Liver (tissue), 7 donors: ENCODE measurements at regions not wholly inside any gene's neighbourhood (a gene's known extent, or its start where the extent isn't known, plus 50 kb on each side); places are given as distances from the start of the nearest gene placed in this dataset.

Experiments used
- DNase-seq: peaks from one replicate; pipeline ENCODE4 v3.0.0-alpha.2; 2017; ENCODE audit warnings: low spot score
- H3K27ac ChIP-seq, 2 donors: one replicate each; pipeline ENCODE4 v1.7.0; 2013; ENCODE audit warnings: inconsistent platforms in 2 of 2, low read length in 2 of 2, control low read depth in 1 of 2, low read depth in 1 of 2, mild to moderate bottlenecking in 1 of 2
- H3K27me3 ChIP-seq, 4 donors: one replicate each; pipeline versions ENCODE4 v1.6.1 to v1.7.0; 2013; ENCODE audit warnings: low read length in 3 of 4, inconsistent platforms in 1 of 4, mild to moderate bottlenecking in 1 of 4, moderate library complexity in 1 of 4; ENCODE audit not compliant: control insufficient read depth in 4 of 4, insufficient read depth in 4 of 4
- H3K36me3 ChIP-seq, 4 donors: one replicate each; pipeline versions ENCODE4 v1.6.1 to v1.7.0; 2013; ENCODE audit warnings: low read length in 3 of 4, mild to moderate bottlenecking in 3 of 4, low read depth in 1 of 4, moderate library complexity in 1 of 4; ENCODE audit not compliant: control insufficient read depth in 4 of 4, insufficient read depth in 3 of 4
- H3K4me1 ChIP-seq, 4 donors: one replicate each; pipeline versions ENCODE4 v1.6.1 to v1.7.0; 2013; ENCODE audit warnings: low read length in 3 of 4, mild to moderate bottlenecking in 3 of 4, moderate library complexity in 1 of 4; ENCODE audit not compliant: control insufficient read depth in 4 of 4, insufficient read depth in 4 of 4
- H3K4me3 ChIP-seq, 3 donors: one replicate each; pipeline versions ENCODE4 v1.6.1 to v1.7.0; 2013; ENCODE audit warnings: low read length in 3 of 3, control low read depth in 1 of 3, low read depth in 1 of 3, mild to moderate bottlenecking in 1 of 3
- H3K9ac ChIP-seq, 2 donors: one replicate each; pipeline ENCODE4 v1.7.0; 2013; ENCODE audit warnings: low read length in 2 of 2, mild to moderate bottlenecking in 2 of 2, moderate library complexity in 2 of 2, control low read depth in 1 of 2, low read depth in 1 of 2
- H3K9me3 ChIP-seq, 4 donors: one replicate each; pipeline versions ENCODE4 v1.6.1 to v1.7.0; 2013; ENCODE audit warnings: low read length in 3 of 4; ENCODE audit not compliant: control insufficient read depth in 4 of 4
- ATF3 ChIP-seq: IDR thresholded peaks from 2 replicates; pipeline ENCODE4 v1.6.1; 2016; ENCODE audit warnings: antibody characterized with exemption
- EGR1 ChIP-seq, 2 donors: IDR thresholded peaks; 2 replicates each; pipeline ENCODE4 v1.6.1; 2016 to 2018; ENCODE audit warnings: antibody characterized with exemption in 2 of 2, low read depth in 2 of 2
- FOXA1 ChIP-seq: IDR thresholded peaks from 2 replicates; pipeline ENCODE4 v1.6.1; 2016; ENCODE audit warnings: antibody characterized with exemption
- FOXA2 ChIP-seq: IDR thresholded peaks from 2 replicates; pipeline ENCODE4 v1.6.1; 2016; ENCODE audit warnings: antibody characterized with exemption
- GABPA ChIP-seq, 2 donors: IDR thresholded peaks in 1 of 2; conservative IDR thresholded peaks in 1 of 2; 2 replicates each; pipeline ENCODE4 v1.6.1; 2016; ENCODE audit warnings: antibody characterized with exemption in 2 of 2, mild to moderate bottlenecking in 1 of 2, moderate library complexity in 1 of 2
- HNF4A ChIP-seq, 2 donors: conservative IDR thresholded peaks; 2 replicates each; pipeline ENCODE4 v1.6.1; 2016; ENCODE audit warnings: antibody characterized with exemption in 2 of 2, mild to moderate bottlenecking in 2 of 2
- HNF4G ChIP-seq: IDR thresholded peaks from 2 replicates; pipeline ENCODE4 v1.6.1; 2016; ENCODE audit warnings: antibody characterized with exemption
- JUND ChIP-seq, 2 donors: IDR thresholded peaks; 2 replicates each; pipeline ENCODE4 v1.6.1; 2016; ENCODE audit warnings: antibody characterized with exemption in 2 of 2
- RAD21 ChIP-seq, 2 donors: IDR thresholded peaks; 2 replicates each; pipeline ENCODE4 v1.6.1; 2016; ENCODE audit warnings: antibody characterized with exemption in 2 of 2, mild to moderate bottlenecking in 2 of 2
- REST ChIP-seq: IDR thresholded peaks from 2 replicates; pipeline ENCODE4 v1.6.1; 2016; ENCODE audit warnings: antibody characterized with exemption, mild to moderate bottlenecking
- SP1 ChIP-seq: IDR thresholded peaks from 2 replicates; pipeline ENCODE4 v1.6.1; 2018; ENCODE audit warnings: antibody characterized with exemption, mild to moderate bottlenecking
- YY1 ChIP-seq: IDR thresholded peaks from 2 replicates; pipeline ENCODE4 v1.6.1; 2016; ENCODE audit warnings: antibody characterized with exemption, mild to moderate bottlenecking
- ZBTB33 ChIP-seq: IDR thresholded peaks from 2 replicates; pipeline ENCODE4 v1.6.1; 2016; ENCODE audit warnings: antibody characterized with exemption
- WGBS: extraction: QIAGEN DNeasy Blood & Tissue Kit; methylation state at CpG from one replicate; pipeline ENCODE4 v1.1.7; 2013; 5-methylcytosine and 5-hydroxymethylcytosine counted together
- TF ChIP-seq, protein P1 (sequence below): IDR thresholded peaks from 2 replicates; pipeline ENCODE4 v1.6.1; 2016; ENCODE audit warnings: antibody characterized with exemption
- donor health status: healthy.
- donor health status: healthy.
- donor health status: healthy.
- donor health status: healthy.

DNA sequence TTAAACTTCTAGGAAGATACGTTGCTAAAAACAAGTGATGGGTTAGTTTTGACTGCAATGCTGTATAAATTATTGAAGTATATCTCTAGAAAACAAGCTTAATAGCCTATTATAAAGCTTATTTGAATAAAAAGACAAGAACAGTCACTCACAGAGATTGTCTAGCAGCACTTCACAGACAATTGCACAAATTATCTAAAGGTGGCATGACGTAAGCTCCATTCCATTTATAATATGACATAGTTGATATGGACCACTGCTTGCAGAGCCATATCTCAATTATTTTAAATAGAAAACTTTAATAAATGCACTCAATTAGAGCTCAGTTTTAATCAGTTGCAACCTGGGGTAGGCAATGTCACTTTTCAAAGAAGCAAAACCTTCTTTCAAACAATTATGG lies 319.9 kb upstream of the GBE1 start:
- no peak for DNase-seq

DNA sequence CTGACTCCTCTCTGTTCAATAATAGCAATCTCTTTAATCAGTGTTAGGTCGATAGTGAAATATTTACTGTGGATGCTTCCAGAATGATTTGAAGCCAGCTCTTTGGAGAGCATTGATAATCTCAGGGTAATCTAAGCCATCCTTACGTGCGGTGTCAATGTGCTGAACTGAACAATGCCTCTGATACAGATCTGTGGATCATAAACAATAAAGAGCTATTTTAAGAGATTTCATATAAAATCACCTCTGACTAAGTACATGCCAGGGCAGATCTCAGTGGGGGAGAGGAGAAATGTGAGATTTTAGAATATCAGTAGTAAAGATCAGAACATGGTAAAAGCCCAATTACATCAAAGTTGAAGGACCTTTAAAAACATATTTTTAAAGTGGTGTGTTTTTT lies 319.3 kb upstream of the GBE1 start:
- DNase-seq = no peak
- H3K4me3 ChIP-seq = no peak overlapping the region
- H3K36me3 ChIP-seq = no peaks in the 10 kb centered on the region
- no peaks in the 10 kb centered on the region for H3K27me3 ChIP-seq
- TF ChIP-seq JUND (IDR thresholded peaks at IDR 0.05) = no peak
- no peak for TF ChIP-seq ZBTB33
- TF ChIP-seq HNF4G = no peak
- no peak for TF ChIP-seq HNF4A (conservative IDR thresholded peaks at IDR 0.05)
- TF ChIP-seq SP1 = no peak
- no peak for TF ChIP-seq EGR1 (IDR thresholded peaks at IDR 0.05; ENCODE audit: low read depth in 2 of 2)
- TF ChIP-seq FOXA2 = no peak
- no peak for TF ChIP-seq GABPA (IDR thresholded peaks at IDR 0.05 in 1 of 2, conservative IDR thresholded peaks at IDR 0.05 in 1 of 2)
- no peak for TF ChIP-seq FOXA1
- no peak for TF ChIP-seq ATF3
- no peak for TF ChIP-seq REST
- no peak overlapping the region for H3K27ac ChIP-seq
- 29% methylated on average over 3 of the region's 3 CpGs for WGBS
- H3K4me1 ChIP-seq = no peaks in the 10 kb centered on the region
- H3K9me3 ChIP-seq = no peaks in the 10 kb centered on the region
- H3K9ac ChIP-seq = no peak overlapping the region

More for the DNA sequence above, 319.9 kb upstream of the GBE1 start:
- H3K9ac ChIP-seq = no peak overlapping the region
- H3K4me1 ChIP-seq = no peaks in the 10 kb centered on the region
- no peak overlapping the region for H3K27ac ChIP-seq
- no peaks in the 10 kb centered on the region for H3K36me3 ChIP-seq
- H3K27me3 ChIP-seq = no peaks in the 10 kb centered on the region
- TF ChIP-seq HNF4G = no peak
- no peak for TF ChIP-seq GABPA (IDR thresholded peaks at IDR 0.05 in 1 of 2, conservative IDR thresholded peaks at IDR 0.05 in 1 of 2)
- TF ChIP-seq REST = no peak
- TF ChIP-seq, protein P1, sequence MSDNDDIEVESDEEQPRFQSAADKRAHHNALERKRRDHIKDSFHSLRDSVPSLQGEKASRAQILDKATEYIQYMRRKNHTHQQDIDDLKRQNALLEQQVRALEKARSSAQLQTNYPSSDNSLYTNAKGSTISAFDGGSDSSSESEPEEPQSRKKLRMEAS = no peak
- no peak for TF ChIP-seq RAD21 (IDR thresholded peaks at IDR 0.05)
- no peak for TF ChIP-seq YY1
- no peaks in the 10 kb centered on the region for H3K9me3 ChIP-seq
- no peak overlapping the region for H3K4me3 ChIP-seq
- WGBS = 84% methylated on average over 2 of the region's 2 CpGs
